ENCODE measurements at regions not wholly inside any gene's neighbourhood (a gene's known extent, or its start where the extent isn't known, plus 50 kb on each side); places are given as distances from the start of the nearest gene placed in this dataset.

DNA sequence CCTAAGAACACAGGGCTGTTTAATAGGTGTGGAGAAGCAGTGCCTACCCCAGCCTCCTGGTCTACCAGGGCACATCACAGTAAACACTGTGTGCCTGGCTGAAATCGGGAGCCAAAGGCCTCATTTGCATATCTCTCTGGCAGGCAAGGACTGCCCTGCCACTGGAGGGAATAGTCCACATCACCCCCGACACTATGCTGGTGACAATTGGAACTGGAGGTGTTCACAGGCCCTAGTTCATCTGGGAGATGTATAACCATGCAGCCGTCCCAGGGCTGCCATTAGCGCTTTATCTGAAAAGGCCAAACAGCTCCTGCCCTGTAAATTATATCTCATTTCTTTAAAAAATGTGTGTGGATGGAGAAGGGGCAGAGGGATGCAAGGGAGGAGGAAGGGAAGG, 150.3 kb downstream of the LINC00237 start:
- Histone ChIP-seq H3K9me3 (ENCODE audit: insufficient read depth, low read length) (no peaks in the 10 kb centered on the region), H3K27ac (ENCODE audit: low read length) (no peak overlapping the region), H4K20me1 (ENCODE audit: insufficient read depth, low read length) (no peaks in the 10 kb centered on the region), H3K9ac (ENCODE audit: low read length) (no peak overlapping the region), H3K79me2 (ENCODE audit: low read length) (no peaks in the 10 kb centered on the region), H3K4me2 (ENCODE audit: low read length) (no peak overlapping the region), H2AFZ (ENCODE audit: low read depth, low read length) (no peak overlapping the region), H3K36me3 (replicated peaks; ENCODE audit: low read depth, low read length) (no peaks in the 10 kb centered on the region), H3K4me1 (ENCODE audit: low read length) (peaks cover 9% of the 10 kb centered on the region), H3K4me3 (ENCODE audit: low read length) (no peak overlapping the region), H3K27me3 (ENCODE audit: low read depth, low read length) (peaks cover 50% of the 10 kb centered on the region)
- TF ChIP-seq, protein P1, sequence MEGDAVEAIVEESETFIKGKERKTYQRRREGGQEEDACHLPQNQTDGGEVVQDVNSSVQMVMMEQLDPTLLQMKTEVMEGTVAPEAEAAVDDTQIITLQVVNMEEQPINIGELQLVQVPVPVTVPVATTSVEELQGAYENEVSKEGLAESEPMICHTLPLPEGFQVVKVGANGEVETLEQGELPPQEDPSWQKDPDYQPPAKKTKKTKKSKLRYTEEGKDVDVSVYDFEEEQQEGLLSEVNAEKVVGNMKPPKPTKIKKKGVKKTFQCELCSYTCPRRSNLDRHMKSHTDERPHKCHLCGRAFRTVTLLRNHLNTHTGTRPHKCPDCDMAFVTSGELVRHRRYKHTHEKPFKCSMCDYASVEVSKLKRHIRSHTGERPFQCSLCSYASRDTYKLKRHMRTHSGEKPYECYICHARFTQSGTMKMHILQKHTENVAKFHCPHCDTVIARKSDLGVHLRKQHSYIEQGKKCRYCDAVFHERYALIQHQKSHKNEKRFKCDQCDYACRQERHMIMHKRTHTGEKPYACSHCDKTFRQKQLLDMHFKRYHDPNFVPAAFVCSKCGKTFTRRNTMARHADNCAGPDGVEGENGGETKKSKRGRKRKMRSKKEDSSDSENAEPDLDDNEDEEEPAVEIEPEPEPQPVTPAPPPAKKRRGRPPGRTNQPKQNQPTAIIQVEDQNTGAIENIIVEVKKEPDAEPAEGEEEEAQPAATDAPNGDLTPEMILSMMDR (IDR thresholded peaks at IDR 0.05; ENCODE audit: low read depth, low read length), result no peak
- no peak for TF ChIP-seq EZH2phosphoT487 (IDR thresholded peaks at IDR 0.05; ENCODE audit: low read depth)

GRCh38 chr20:20953738-20954618, 152.2 kb downstream of the LINC00237 start:
- H3K9ac ChIP-seq (ENCODE audit: low read length), result no peak overlapping the region
- TF ChIP-seq, protein P1 (IDR thresholded peaks at IDR 0.05; ENCODE audit: low read depth, low read length), result no peak
- no peak for TF ChIP-seq EZH2phosphoT487 (IDR thresholded peaks at IDR 0.05; ENCODE audit: low read depth)
- no peaks in the 10 kb centered on the region for H3K9me3 ChIP-seq (ENCODE audit: insufficient read depth, low read length)
- H2AFZ ChIP-seq (ENCODE audit: low read depth, low read length), result peak overlapping the region; percentile 44; the same call in 1 of the 2 replicates
- H3K27ac ChIP-seq (ENCODE audit: low read length), result no peak overlapping the region
- H3K4me3 ChIP-seq (ENCODE audit: low read length), result peak overlapping the region; percentile 38; the same call in 1 of the 2 replicates
- H3K79me2 ChIP-seq (ENCODE audit: low read length), result no peaks in the 10 kb centered on the region
- no peaks in the 10 kb centered on the region for H3K36me3 ChIP-seq (replicated peaks; ENCODE audit: low read depth, low read length)
- no peaks in the 10 kb centered on the region for H4K20me1 ChIP-seq (ENCODE audit: insufficient read depth, low read length)
- H3K4me1 ChIP-seq (ENCODE audit: low read length), result peaks cover 9% of the 10 kb centered on the region
- H3K27me3 ChIP-seq (ENCODE audit: low read depth, low read length), result peaks cover 37% of the 10 kb centered on the region
- peak overlapping the region; percentile 50 for H3K4me2 ChIP-seq (ENCODE audit: low read length)

DNA sequence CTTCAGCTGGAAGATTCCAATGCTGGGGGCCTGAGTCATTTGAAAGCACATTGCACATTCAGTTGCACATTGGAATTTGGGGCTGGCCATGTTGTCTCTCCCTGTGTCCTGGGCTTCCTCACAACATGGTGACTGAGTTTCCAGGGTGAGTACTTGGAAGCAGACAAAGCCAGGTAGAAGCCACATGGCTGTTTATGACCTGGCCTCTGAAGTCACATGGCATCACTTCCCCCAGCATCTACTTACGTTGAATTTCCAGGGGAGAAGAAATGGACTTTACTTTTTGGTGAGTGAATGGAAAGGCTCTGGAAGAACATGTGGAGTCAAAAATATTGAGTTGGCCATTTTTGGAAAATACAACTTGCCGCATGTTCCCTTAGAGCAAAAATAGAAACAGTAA, 155.5 kb downstream of the LINC00237 start:
- no peak for TF ChIP-seq EZH2phosphoT487 (IDR thresholded peaks at IDR 0.05; ENCODE audit: low read depth)
- TF ChIP-seq, protein P1 (IDR thresholded peaks at IDR 0.05; ENCODE audit: low read depth, low read length), result no peak
- peaks cover 9% of the 10 kb centered on the region for H3K4me1 ChIP-seq (ENCODE audit: low read length)
- H3K4me3 ChIP-seq (ENCODE audit: low read length), result no peak overlapping the region
- H3K9ac ChIP-seq (ENCODE audit: low read length), result no peak overlapping the region
- H3K4me2 ChIP-seq (ENCODE audit: low read length), result no peak overlapping the region
- H3K36me3 ChIP-seq (replicated peaks; ENCODE audit: low read depth, low read length), result no peaks in the 10 kb centered on the region
- no peaks in the 10 kb centered on the region for H3K9me3 ChIP-seq (ENCODE audit: insufficient read depth, low read length)
- peaks cover 29% of the 10 kb centered on the region for H3K27me3 ChIP-seq (ENCODE audit: low read depth, low read length)
- H3K27ac ChIP-seq (ENCODE audit: low read length), result no peak overlapping the region
- H3K79me2 ChIP-seq (ENCODE audit: low read length), result no peaks in the 10 kb centered on the region
- no peaks in the 10 kb centered on the region for H4K20me1 ChIP-seq (ENCODE audit: insufficient read depth, low read length)
- no peak overlapping the region for H2AFZ ChIP-seq (ENCODE audit: low read depth, low read length)

- Histone ChIP-seq H3K9me3 (ENCODE audit: insufficient read depth, low read length) (no peaks in the 10 kb centered on the region), H2AFZ (ENCODE audit: low read depth, low read length) (no peak overlapping the region), H3K4me2 (ENCODE audit: low read length) (no peak overlapping the region), H3K27ac (ENCODE audit: low read length) (no peak overlapping the region), H4K20me1 (ENCODE audit: insufficient read depth, low read length) (no peaks in the 10 kb centered on the region), H3K36me3 (replicated peaks; ENCODE audit: low read depth, low read length) (no peaks in the 10 kb centered on the region), H3K4me3 (ENCODE audit: low read length) (no peak overlapping the region), H3K79me2 (ENCODE audit: low read length) (no peaks in the 10 kb centered on the region), H3K4me1 (ENCODE audit: low read length) (no peaks in the 10 kb centered on the region), H3K27me3 (ENCODE audit: low read depth, low read length) (peaks cover 12% of the 10 kb centered on the region), H3K9ac (ENCODE audit: low read length) (no peak overlapping the region)
- TF ChIP-seq, protein P1 (IDR thresholded peaks at IDR 0.05; ENCODE audit: low read depth, low read length), result no peak
- TF ChIP-seq EZH2phosphoT487 (IDR thresholded peaks at IDR 0.05; ENCODE audit: low read depth), result no peak
These were observed 159.9 kb downstream of the LINC00237 start for GRCh38 chr20:20946122-20946759.
